H9 (cell line): ENCODE measurements at regions not wholly inside any gene's neighbourhood (a gene's known extent, or its start where the extent isn't known, plus 50 kb on each side); places are given as distances from the start of the nearest gene placed in this dataset.

Source experiments
- DNase-seq: peaks from one replicate; pipeline ENCODE4 v3.0.0-alpha.2; 2017
- H2AFZ ChIP-seq: one replicate; pipeline ENCODE4 v1.6.1; 2013; ENCODE audit warnings: mild to moderate bottlenecking, low read length, control low read depth, moderate library complexity
- H2AK5ac ChIP-seq: 2 replicates; pipeline ENCODE4 v1.6.1; 2013; ENCODE audit warnings: low read length, control low read depth, mixed read lengths; ENCODE audit not compliant: insufficient read length
- H2BK120ac ChIP-seq: one replicate; pipeline ENCODE4 v1.6.1; 2013; ENCODE audit warnings: low read depth, mild to moderate bottlenecking, low read length, control low read depth, inconsistent platforms; ENCODE audit not compliant: poor library complexity, severe bottlenecking
- H2BK12ac ChIP-seq: 2 replicates; pipeline ENCODE4 v1.6.1; 2013; ENCODE audit warnings: low read length, control low read depth, mixed read lengths, low read depth; ENCODE audit not compliant: insufficient read length
- H2BK15ac ChIP-seq: 2 replicates; pipeline ENCODE4 v1.6.1; 2013; ENCODE audit warnings: low read depth, low read length, control low read depth
- H2BK20ac ChIP-seq: one replicate; pipeline ENCODE4 v1.6.1; 2013; ENCODE audit warnings: low read depth, mild to moderate bottlenecking, low read length, control low read depth, inconsistent platforms; ENCODE audit not compliant: poor library complexity, severe bottlenecking
- H2BK5ac ChIP-seq: 2 replicates; pipeline ENCODE4 v1.6.1; 2013; ENCODE audit warnings: low read length, control low read depth, mixed read lengths; ENCODE audit not compliant: insufficient read length
- H3K14ac ChIP-seq: 2 replicates; pipeline ENCODE4 v1.6.1; 2013; ENCODE audit warnings: low read length, control low read depth; ENCODE audit not compliant: insufficient read depth
- H3K18ac ChIP-seq: 2 replicates; pipeline ENCODE4 v1.6.1; 2013; ENCODE audit warnings: low read depth, mild to moderate bottlenecking, mixed read lengths, low read length, control low read depth; ENCODE audit not compliant: insufficient read length
- H3K23ac ChIP-seq: 2 replicates; pipeline ENCODE4 v1.6.1; 2013; ENCODE audit warnings: low read length, control low read depth, mixed read lengths, low read depth; ENCODE audit not compliant: insufficient read length
- H3K23me2 ChIP-seq: 2 replicates; pipeline ENCODE4 v1.6.1; 2013; ENCODE audit warnings: low read depth, mild to moderate bottlenecking, mixed read lengths, low read length, control low read depth; ENCODE audit not compliant: insufficient read length, poor library complexity, severe bottlenecking
- H3K27ac ChIP-seq: 2 replicates; pipeline ENCODE4 v1.5.1; 2013; ENCODE audit warnings: low read length, control low read depth, mixed read lengths, low read depth; ENCODE audit not compliant: insufficient read length
- H3K27me3 ChIP-seq: 2 replicates; pipeline ENCODE4 v1.6.1; 2013; ENCODE audit warnings: low read length, control low read depth, inconsistent platforms; ENCODE audit not compliant: insufficient read depth
- H3K4ac ChIP-seq: 2 replicates; pipeline ENCODE4 v1.6.1; 2013; ENCODE audit warnings: low read depth, mild to moderate bottlenecking, control low read depth, inconsistent platforms, low read length, moderate library complexity
- H3K4me1 ChIP-seq: 2 replicates; pipeline ENCODE4 v1.6.1; 2013; ENCODE audit warnings: low read length, control low read depth, inconsistent platforms; ENCODE audit not compliant: insufficient read depth
- H3K4me2 ChIP-seq: 2 replicates; pipeline ENCODE4 v1.6.1; 2013; ENCODE audit warnings: low read length, control low read depth, mixed read lengths; ENCODE audit not compliant: insufficient read length, insufficient read depth
- H3K56ac ChIP-seq: 2 replicates; pipeline ENCODE4 v1.6.1; 2013; ENCODE audit warnings: low read depth, mild to moderate bottlenecking, mixed read lengths, low read length, control low read depth; ENCODE audit not compliant: insufficient read length
- H3K79me1 ChIP-seq: 2 replicates; pipeline ENCODE4 v1.6.1; 2013; ENCODE audit warnings: low read depth, mild to moderate bottlenecking, moderate library complexity, low read length, control low read depth, inconsistent platforms; ENCODE audit not compliant: insufficient read depth, poor library complexity, severe bottlenecking
- H3K79me2 ChIP-seq: 2 replicates; pipeline ENCODE4 v1.6.1; 2013; ENCODE audit warnings: low read length, control low read depth, inconsistent platforms; ENCODE audit not compliant: insufficient read depth
- H3K9ac ChIP-seq: 2 replicates; pipeline ENCODE4 v1.6.1; 2013; ENCODE audit warnings: low read length, control low read depth, mixed read lengths; ENCODE audit not compliant: insufficient read length; ENCODE audit errors: extremely low read depth
- H3K9me3 ChIP-seq: one replicate; pipeline ENCODE4 v1.6.1; 2013; ENCODE audit warnings: low read depth, low read length, inconsistent platforms; ENCODE audit not compliant: control insufficient read depth
- H3T11ph ChIP-seq: one replicate; pipeline ENCODE4 v1.6.1; 2013; ENCODE audit warnings: mild to moderate bottlenecking, low read length, control low read depth, inconsistent platforms
- H4K20me1 ChIP-seq: one replicate; pipeline ENCODE4 v1.6.1; 2013; ENCODE audit not compliant: control insufficient read depth, insufficient read length, insufficient read depth
- H4K5ac ChIP-seq: 2 replicates; pipeline ENCODE4 v1.6.1; 2013; ENCODE audit warnings: low read depth, mild to moderate bottlenecking, mixed read lengths, low read length, control low read depth; ENCODE audit not compliant: insufficient read length
- H4K8ac ChIP-seq: replicated peaks from 2 replicates; pipeline ENCODE4 v1.6.1; 2013; ENCODE audit warnings: low read length, control low read depth, mixed read lengths, low read depth; ENCODE audit not compliant: insufficient read length
- H4K91ac ChIP-seq: 2 replicates; pipeline ENCODE4 v1.6.1; 2013; ENCODE audit warnings: low read depth, mild to moderate bottlenecking, moderate library complexity, mixed read lengths, low read length, control low read depth; ENCODE audit not compliant: insufficient read length
- H3K27ac Mint-ChIP-seq, 3 experiments: 2 replicates in 2 of 3; 3 replicates in 1 of 3; pipeline ENCODE4 v1.8.0; 2020 to 2021; ENCODE audit warnings: mixed read lengths in 3 of 3, mild to moderate bottlenecking in 1 of 3, moderate library complexity in 1 of 3
- H3K27me3 Mint-ChIP-seq: 2 replicates; pipeline ENCODE4 v1.8.0; 2021; ENCODE audit warnings: low read depth, mild to moderate bottlenecking, moderate library complexity, mixed read lengths
- H3K36me3 Mint-ChIP-seq, 3 experiments: 2 replicates in 2 of 3; 3 replicates in 1 of 3; pipeline ENCODE4 v1.8.0; 2020 to 2021; ENCODE audit warnings: low read depth in 3 of 3, mixed read lengths in 3 of 3; ENCODE audit not compliant: insufficient read depth in 1 of 3
- H3K4me1 Mint-ChIP-seq, 2 experiments: 2 replicates each; pipeline ENCODE4 v1.8.0; 2020; ENCODE audit warnings: mixed read lengths in 2 of 2
- H3K4me3 Mint-ChIP-seq, 2 experiments: 2 replicates in 1 of 2; 3 replicates in 1 of 2; pipeline ENCODE4 v1.8.0; 2020 to 2021; ENCODE audit warnings: mild to moderate bottlenecking in 2 of 2, mixed read lengths in 2 of 2, moderate library complexity in 1 of 2
- H3K9me3 Mint-ChIP-seq, 2 experiments: 2 replicates in 1 of 2; 3 replicates in 1 of 2; pipeline ENCODE4 v1.8.0; 2020; ENCODE audit warnings: mild to moderate bottlenecking in 2 of 2, mixed read lengths in 2 of 2, moderate library complexity in 1 of 2
- CTCF ChIP-seq: fragments of 200-600 bp; sonication (generic); conservative IDR thresholded peaks from 3 replicates; pipeline ENCODE4 v1.8.0; 2021; ENCODE audit warnings: antibody characterized with exemption, mild to moderate bottlenecking
- WGBS: extraction: QIAGEN DNeasy Blood & Tissue Kit; methylation state at CpG from one replicate; pipeline ENCODE4 v1.1.7; 2013; ENCODE audit warnings: missing lambda C conversion rate, low lambda C conversion rate, mixed read lengths; ENCODE audit not compliant: insufficient read length; ENCODE audit errors: extremely low coverage; 5-methylcytosine and 5-hydroxymethylcytosine counted together

GRCh38 chr16:8108991-8109509 lies 481.3 kb downstream of the TMEM114 start:
- Mint-ChIP-seq H3K36me3 (peaks cover 0 to 12% (median 5%) of the 10 kb centered on the region in 3 experiments; a peak in 5 of 7 replicates), H3K27me3 (no peaks in the 10 kb centered on the region), H3K4me3 (no peak overlapping the region), H3K4me1 (no peaks in the 10 kb centered on the region), H3K27ac (no peak overlapping the region), H3K9me3 (peaks cover 7 to 14% of the 10 kb centered on the region in 2 experiments)
- H4K20me1 ChIP-seq: no peaks in the 10 kb centered on the region
- no peak for DNase-seq
- H4K5ac ChIP-seq: no peak overlapping the region
- no peak for TF ChIP-seq CTCF
- no peak overlapping the region for H2BK12ac ChIP-seq
- no peak overlapping the region for H4K8ac ChIP-seq
- H2AK5ac ChIP-seq: no peak overlapping the region
- no peak overlapping the region for H2BK15ac ChIP-seq
- no peak overlapping the region for H3K56ac ChIP-seq
- H3K4me2 ChIP-seq: no peak overlapping the region
- no peaks in the 10 kb centered on the region for H3K79me1 ChIP-seq
- H3K9ac ChIP-seq: no peak overlapping the region
- no peak overlapping the region for H2BK5ac ChIP-seq
- WGBS: no CpG with 5 or more reads among the region's 15 CpGs
- no peak overlapping the region for H3K18ac ChIP-seq
- H3T11ph ChIP-seq: no peak overlapping the region
- no peak overlapping the region for H2BK20ac ChIP-seq
- no peak overlapping the region for H3K4ac ChIP-seq
- H3K79me2 ChIP-seq: no peaks in the 10 kb centered on the region
- H4K91ac ChIP-seq: no peak overlapping the region
- H3K9me3 ChIP-seq: no peaks in the 10 kb centered on the region
- H3K4me1 ChIP-seq: no peaks in the 10 kb centered on the region
- no peaks in the 10 kb centered on the region for H3K27me3 ChIP-seq
- no peak overlapping the region for H2AFZ ChIP-seq
- no peak overlapping the region for H3K27ac ChIP-seq
- no peak overlapping the region for H3K14ac ChIP-seq
- no peaks in the 10 kb centered on the region for H3K23me2 ChIP-seq
- no peak overlapping the region for H3K23ac ChIP-seq
- H2BK120ac ChIP-seq: no peak overlapping the region
